ENCODE measurements at regions not wholly inside any gene's neighbourhood (a gene's known extent, or its start where the extent isn't known, plus 50 kb on each side); places are given as distances from the start of the nearest gene placed in this dataset.

DNA sequence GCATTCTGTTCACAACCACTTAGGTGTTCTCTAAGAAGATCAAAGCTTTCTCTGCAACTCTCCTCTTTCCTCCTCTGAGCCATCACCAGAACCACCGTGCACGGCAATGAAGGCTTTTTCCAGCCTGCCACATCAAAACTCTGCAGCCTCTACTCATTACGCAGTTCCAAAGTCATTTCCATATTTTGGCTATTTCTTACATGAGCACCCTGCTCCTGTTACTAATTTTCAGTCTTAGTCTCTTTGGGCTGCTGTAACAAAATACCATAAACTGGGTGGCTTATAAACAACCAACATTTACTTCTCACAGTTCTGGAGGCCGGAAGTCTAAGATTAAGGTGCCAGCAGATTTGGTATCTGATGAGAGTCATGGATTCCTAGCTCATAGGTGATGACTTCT, 70.4 kb upstream of the THBS2 start:
- H3K9me3 ChIP-seq (ENCODE audit: control insufficient read depth, low read depth, low read length): no peaks in the 10 kb centered on the region
- no peaks in the 10 kb centered on the region for H3K27me3 ChIP-seq (ENCODE audit: control insufficient read depth, extremely low read depth, insufficient read depth, low read length)
- no peak overlapping the region for H3K27ac ChIP-seq (ENCODE audit: control insufficient read depth, insufficient read depth, low read length)
- no peak overlapping the region for H3K9ac ChIP-seq (ENCODE audit: control insufficient read depth, extremely low read depth, insufficient read depth, low read length)
- no peaks in the 10 kb centered on the region for H3K79me2 ChIP-seq (ENCODE audit: control insufficient read depth, insufficient read depth, low read length)
- no peak overlapping the region for H3K4me3 ChIP-seq (ENCODE audit: control insufficient read depth in 2 of 3, extremely low read depth in 1 of 3, insufficient read depth in 2 of 3, low read depth in 1 of 3, low read length in 3 of 3)
- no peaks in the 10 kb centered on the region for H3K36me3 ChIP-seq (ENCODE audit: control insufficient read depth in 2 of 2, extremely low read depth in 1 of 2, insufficient read depth in 2 of 2, low read length in 2 of 2)
- FAIRE-seq (no peak), DNase-seq (ENCODE audit: low read depth, low spot score) (no peak)
- no peak overlapping the region for H3K4me2 ChIP-seq (ENCODE audit: control insufficient read depth, extremely low read depth, insufficient read depth, low read depth, low read length)
- no peak for TF ChIP-seq EZH2 (IDR thresholded peaks at IDR 0.05; ENCODE audit: low read length)
- TF ChIP-seq, protein P1, sequence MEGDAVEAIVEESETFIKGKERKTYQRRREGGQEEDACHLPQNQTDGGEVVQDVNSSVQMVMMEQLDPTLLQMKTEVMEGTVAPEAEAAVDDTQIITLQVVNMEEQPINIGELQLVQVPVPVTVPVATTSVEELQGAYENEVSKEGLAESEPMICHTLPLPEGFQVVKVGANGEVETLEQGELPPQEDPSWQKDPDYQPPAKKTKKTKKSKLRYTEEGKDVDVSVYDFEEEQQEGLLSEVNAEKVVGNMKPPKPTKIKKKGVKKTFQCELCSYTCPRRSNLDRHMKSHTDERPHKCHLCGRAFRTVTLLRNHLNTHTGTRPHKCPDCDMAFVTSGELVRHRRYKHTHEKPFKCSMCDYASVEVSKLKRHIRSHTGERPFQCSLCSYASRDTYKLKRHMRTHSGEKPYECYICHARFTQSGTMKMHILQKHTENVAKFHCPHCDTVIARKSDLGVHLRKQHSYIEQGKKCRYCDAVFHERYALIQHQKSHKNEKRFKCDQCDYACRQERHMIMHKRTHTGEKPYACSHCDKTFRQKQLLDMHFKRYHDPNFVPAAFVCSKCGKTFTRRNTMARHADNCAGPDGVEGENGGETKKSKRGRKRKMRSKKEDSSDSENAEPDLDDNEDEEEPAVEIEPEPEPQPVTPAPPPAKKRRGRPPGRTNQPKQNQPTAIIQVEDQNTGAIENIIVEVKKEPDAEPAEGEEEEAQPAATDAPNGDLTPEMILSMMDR (optimal IDR thresholded peaks at IDR 0.05 in 1 of 3, IDR thresholded peaks at IDR 0.05 in 1 of 3, conservative IDR thresholded peaks at IDR 0.05 in 1 of 3; ENCODE audit: extremely low read depth in 1 of 3, insufficient read depth in 2 of 3, low read length in 3 of 3): no peak
- H3K4me1 ChIP-seq (ENCODE audit: control insufficient read depth, extremely low read depth, insufficient read depth, low read length): peaks cover 35% of the 10 kb centered on the region
- dilution Hi-C loops (cut with MboI; ENCODE audit: extremely low pct_ligation_motif_present, low sequenced_read_pairs): no loop called here
- H3K9me1 ChIP-seq (ENCODE audit: control insufficient read depth, extremely low read depth, insufficient read depth, low read length): no peaks in the 10 kb centered on the region
- no peaks in the 10 kb centered on the region for H4K20me1 ChIP-seq (ENCODE audit: control insufficient read depth, extremely low read depth, insufficient read depth, low read length)
- no peak overlapping the region for H2AFZ ChIP-seq (ENCODE audit: control insufficient read depth, low read length)

DNA sequence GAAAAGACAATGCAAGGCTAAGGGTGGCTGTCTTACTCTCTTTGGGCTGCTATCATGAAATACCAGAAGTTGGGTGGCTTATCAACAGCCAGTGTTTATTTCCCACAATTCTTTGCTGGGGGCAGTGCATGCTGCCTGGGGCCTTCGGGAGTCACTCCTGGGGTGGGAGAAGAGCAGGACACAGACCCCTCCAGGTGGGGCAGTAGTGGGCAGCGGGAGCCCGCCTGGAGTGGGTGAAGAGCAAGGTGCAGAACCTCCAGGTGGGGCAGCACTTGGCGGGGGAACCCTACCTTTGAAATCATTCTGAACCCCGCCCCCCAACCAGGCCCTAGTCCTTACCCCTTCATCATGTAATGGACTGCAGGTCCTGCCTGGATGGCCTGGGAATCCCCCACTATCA, 69.6 kb upstream of the THBS2 start:
- no peaks in the 10 kb centered on the region for H3K36me3 ChIP-seq (ENCODE audit: control insufficient read depth in 2 of 2, extremely low read depth in 1 of 2, insufficient read depth in 2 of 2, low read length in 2 of 2)
- dilution Hi-C loops (cut with MboI; ENCODE audit: extremely low pct_ligation_motif_present, low sequenced_read_pairs): no loop called here
- TF ChIP-seq, protein P1 (optimal IDR thresholded peaks at IDR 0.05 in 1 of 3, IDR thresholded peaks at IDR 0.05 in 1 of 3, conservative IDR thresholded peaks at IDR 0.05 in 1 of 3; ENCODE audit: extremely low read depth in 1 of 3, insufficient read depth in 2 of 3, low read length in 3 of 3): no peak
- no peak for TF ChIP-seq EZH2 (IDR thresholded peaks at IDR 0.05; ENCODE audit: low read length)
- no peaks in the 10 kb centered on the region for H3K79me2 ChIP-seq (ENCODE audit: control insufficient read depth, insufficient read depth, low read length)
- H3K27me3 ChIP-seq (ENCODE audit: control insufficient read depth, extremely low read depth, insufficient read depth, low read length): no peaks in the 10 kb centered on the region
- H3K9ac ChIP-seq (ENCODE audit: control insufficient read depth, extremely low read depth, insufficient read depth, low read length): no peak overlapping the region
- DNase-seq (ENCODE audit: low read depth, low spot score) (no peak), FAIRE-seq (peak; percentile 23)
- no peaks in the 10 kb centered on the region for H4K20me1 ChIP-seq (ENCODE audit: control insufficient read depth, extremely low read depth, insufficient read depth, low read length)
- H3K27ac ChIP-seq (ENCODE audit: control insufficient read depth, insufficient read depth, low read length): no peak overlapping the region
- H3K9me3 ChIP-seq (ENCODE audit: control insufficient read depth, low read depth, low read length): no peaks in the 10 kb centered on the region
- H3K4me3 ChIP-seq (ENCODE audit: control insufficient read depth in 2 of 3, extremely low read depth in 1 of 3, insufficient read depth in 2 of 3, low read depth in 1 of 3, low read length in 3 of 3): no peak overlapping the region
- H2AFZ ChIP-seq (ENCODE audit: control insufficient read depth, low read length): no peak overlapping the region
- H3K4me2 ChIP-seq (ENCODE audit: control insufficient read depth, extremely low read depth, insufficient read depth, low read depth, low read length): no peak overlapping the region
- H3K9me1 ChIP-seq (ENCODE audit: control insufficient read depth, extremely low read depth, insufficient read depth, low read length): no peaks in the 10 kb centered on the region
- H3K4me1 ChIP-seq (ENCODE audit: control insufficient read depth, extremely low read depth, insufficient read depth, low read length): peaks cover 41% of the 10 kb centered on the region

Measured in keratinocyte (primary cell).